Esophagus muscularis mucosa (tissue), 4 donors: ENCODE measurements at regions not wholly inside any gene's neighbourhood (a gene's known extent, or its start where the extent isn't known, plus 50 kb on each side); places are given as distances from the start of the nearest gene placed in this dataset.
"Not testable (repeated sequence)": the region's sequence is repeated elsewhere in the genome, so short reads cannot be mapped to it uniquely, and the experiment has no call there.

Source experiments
- DNase-seq: peaks from one replicate; pipeline ENCODE4 v3.0.0-alpha.2; 2017; ENCODE audit errors: extremely low spot score
- H3K27ac ChIP-seq, 4 donors: fragments of 200-600 bp; sonication (generic); replicated peaks in 1 of 4; 1 replicate in 3 of 4; 2 replicates in 1 of 4; pipeline ENCODE4 v1.5.1; 2016 to 2019; ENCODE audit warnings: mild to moderate bottlenecking in 1 of 4
- H3K27me3 ChIP-seq, 4 donors: fragments of 200-600 bp; sonication (generic); one replicate each; pipeline versions ENCODE4 v1.5.1 to v1.6.0; 2016 to 2019
- H3K36me3 ChIP-seq, 4 donors: fragments of 200-600 bp; sonication (generic); one replicate each; pipeline ENCODE4 v1.5.1; 2016 to 2019
- H3K4me1 ChIP-seq, 4 donors: fragments of 200-600 bp; sonication (generic); one replicate each; pipeline ENCODE4 v1.5.1; 2016 to 2019
- H3K4me3 ChIP-seq, 4 donors: fragments of 200-600 bp; sonication (generic); 1 replicate in 2 of 4; 2 replicates in 2 of 4; pipeline ENCODE4 v1.5.1; 2016 to 2019; ENCODE audit warnings: mild to moderate bottlenecking in 4 of 4, moderate library complexity in 1 of 4
- H3K9me3 ChIP-seq, 4 donors: fragments of 200-600 bp; sonication (generic); 1 replicate in 3 of 4; 2 replicates in 1 of 4; pipeline ENCODE4 v1.5.1; 2016 to 2019
- CTCF ChIP-seq, 3 experiments: fragments of 200-600 bp in 2 of 3; fragments of 450-650 bp in 1 of 3; sonication (generic) in 2 of 3; IDR thresholded peaks; one replicate each; pipeline ENCODE4 v1.5.1; 2017 to 2019; ENCODE audit warnings: antibody characterized with exemption in 3 of 3, mild to moderate bottlenecking in 2 of 3, moderate library complexity in 1 of 3
- EP300 ChIP-seq: sonication (generic); formaldehyde crosslinking; IDR thresholded peaks from one replicate; pipeline ENCODE4 v1.6.1; 2017; ENCODE audit warnings: antibody characterized with exemption
- POLR2A ChIP-seq: fragments of 450-650 bp; IDR thresholded peaks from one replicate; pipeline ENCODE4 v1.6.1; 2017; ENCODE audit warnings: antibody characterized with exemption, moderate library complexity, mild to moderate bottlenecking, low read depth
- POLR2AphosphoS5 ChIP-seq, 2 donors: sonication (generic); formaldehyde crosslinking; IDR thresholded peaks; one replicate each; pipeline ENCODE4 v1.6.1; 2017; ENCODE audit warnings: antibody characterized with exemption in 2 of 2
- WGBS: methylation state at CpG from one replicate; pipeline ENCODE4 v1.1.5; 2018; 5-methylcytosine and 5-hydroxymethylcytosine counted together
- intact Hi-C: fragments of 100-400 bp; cut with DNase I; formaldehyde crosslinking; loops from one replicate; pipeline ENCODE4 v1.15.1; 2023

- 80% methylated on average over 4 of the region's 4 CpGs for WGBS
- no peak for TF ChIP-seq POLR2A
- no peak for TF ChIP-seq CTCF (IDR thresholded peaks at IDR 0.05)
- TF ChIP-seq POLR2AphosphoS5 (IDR thresholded peaks at IDR 0.05), result no peak
- TF ChIP-seq EP300, result no peak
These were observed 118.1 kb upstream of the GCFC2 start for GRCh38 chr2:75828826-75829225.

GRCh38 chr2:75823515-75823914 lies 112.8 kb upstream of the GCFC2 start:
- DNase-seq, intact Hi-C loops, H3K4me3 ChIP-seq, H3K27me3 ChIP-seq, H3K4me1 ChIP-seq, H3K9me3 ChIP-seq, H3K27ac ChIP-seq, H3K36me3 ChIP-seq: not testable (repeated sequence)
- 100% methylated on average over 1 of the region's 1 CpG for WGBS

More at GRCh38 chr2:75828826-75829225, 118.1 kb upstream of the GCFC2 start:
- intact Hi-C loops, result no loop called here
- Histone ChIP-seq H3K27ac (no peak overlapping the region), H3K36me3 (no peaks in the 10 kb centered on the region), H3K9me3 (peaks cover 0 to 2% (median 0%) of the 10 kb centered on the region in 4 donors), H3K4me3 (no peak overlapping the region), H3K27me3 (peaks cover 0 to 1% (median 0%) of the 10 kb centered on the region in 4 donors), H3K4me1 (no peaks in the 10 kb centered on the region)
- DNase-seq, result no peak

- H3K9me3 ChIP-seq, result peaks cover 0 to 4% (median 0%) of the 10 kb centered on the region in 4 donors
- H3K4me3 ChIP-seq, result no peak overlapping the region
- H3K27ac ChIP-seq, result no peak overlapping the region
- H3K27me3 ChIP-seq, result peaks cover 0 to 5% (median 0%) of the 10 kb centered on the region in 4 donors
- WGBS, result 80% methylated on average over 2 of the region's 2 CpGs
- TF ChIP-seq POLR2AphosphoS5 (IDR thresholded peaks at IDR 0.05), result no peak
- no peak for TF ChIP-seq CTCF (IDR thresholded peaks at IDR 0.05)
- no peak for TF ChIP-seq EP300
- no peak for TF ChIP-seq POLR2A
- no peaks in the 10 kb centered on the region for H3K36me3 ChIP-seq
- H3K4me1 ChIP-seq, result no peaks in the 10 kb centered on the region
- DNase-seq, result no peak
- intact Hi-C loops, result no loop called here
These were observed 111.6 kb upstream of the GCFC2 start for GRCh38 chr2:75822336-75822735.

- TF ChIP-seq POLR2AphosphoS5 (IDR thresholded peaks at IDR 0.05) (no peak), EP300 (no peak), POLR2A (no peak), CTCF (IDR thresholded peaks at IDR 0.05) (no peak)
- 78% methylated on average over 3 of the region's 3 CpGs for WGBS
- Histone ChIP-seq H3K27ac (no peak overlapping the region), H3K9me3 (peaks cover 0 to 4% (median 0%) of the 10 kb centered on the region in 4 donors), H3K36me3 (no peaks in the 10 kb centered on the region), H3K4me3 (no peak overlapping the region), H3K27me3 (peaks cover 0 to 5% (median 0%) of the 10 kb centered on the region in 4 donors), H3K4me1 (no peaks in the 10 kb centered on the region)
- intact Hi-C loops, result no loop called here
- DNase-seq, result no peak
These were observed 110.0 kb upstream of the GCFC2 start for GRCh38 chr2:75820693-75821092.

- H3K27me3 ChIP-seq, result no peaks in the 10 kb centered on the region
- intact Hi-C loops, result no loop called here
- H3K36me3 ChIP-seq, result no peaks in the 10 kb centered on the region
- TF ChIP-seq POLR2AphosphoS5 (IDR thresholded peaks at IDR 0.05) (no peak), CTCF (IDR thresholded peaks at IDR 0.05) (no peak), EP300 (no peak), POLR2A (no peak)
- no peaks in the 10 kb centered on the region for H3K4me1 ChIP-seq
- H3K9me3 ChIP-seq, result no peaks in the 10 kb centered on the region
- no peak overlapping the region for H3K4me3 ChIP-seq
- no peak overlapping the region for H3K27ac ChIP-seq
- DNase-seq, result peak; percentile 42
- 84% methylated on average over 6 of the region's 6 CpGs for WGBS
These were observed 100.1 kb upstream of the GCFC2 start for GRCh38 chr2:75810611-75811330.
